Neural cell (in vitro differentiated cells): ENCODE measurements at regions not wholly inside any gene's neighbourhood (a gene's known extent, or its start where the extent isn't known, plus 50 kb on each side); places are given as distances from the start of the nearest gene placed in this dataset.

ENCODE experiments used
- H2AFZ ChIP-seq: fragments of 200-600, 300-800 bp; sonication (generic), shearing (Covaris generic); 2 replicates; pipeline ENCODE4 v1.6.0; 2014; ENCODE audit warnings: low read depth, mild to moderate bottlenecking, antibody characterized with exemption, low read length, moderate library complexity
- H3F3A ChIP-seq: fragments of 200-600 bp; shearing (Covaris generic); 2 replicates; pipeline ENCODE4 v1.6.1; 2016; ENCODE audit warnings: mild to moderate bottlenecking, moderate library complexity, mixed read lengths, antibody characterized with exemption, low read length; ENCODE audit not compliant: insufficient read depth, poor library complexity, severe bottlenecking
- H3K27ac ChIP-seq: fragments of 200-600, 300-800 bp; sonication (generic), shearing (Covaris generic); 2 replicates; pipeline ENCODE4 v1.5.1; 2014; ENCODE audit warnings: mild to moderate bottlenecking, low read length, moderate library complexity
- H3K27me3 ChIP-seq: fragments of 300-800, 200-600 bp; sonication (generic), shearing (Covaris generic); 2 replicates; pipeline ENCODE4 v1.6.0; 2014; ENCODE audit warnings: mild to moderate bottlenecking, low read depth, low read length, moderate library complexity; ENCODE audit not compliant: insufficient read depth
- H3K36me3 ChIP-seq: fragments of 300-800, 200-600 bp; sonication (generic), shearing (Covaris generic); 2 replicates; pipeline ENCODE4 v1.5.1; 2014; ENCODE audit warnings: mild to moderate bottlenecking, antibody characterized with exemption, low read length, moderate library complexity; ENCODE audit not compliant: insufficient read depth
- H3K4me2 ChIP-seq: fragments of 300-800, 200-600 bp; sonication (generic), shearing (Covaris generic); 2 replicates; pipeline ENCODE4 v1.6.0; 2014; ENCODE audit warnings: mild to moderate bottlenecking, low read length
- H3K4me3 ChIP-seq: fragments of 300-800, 200-600 bp; sonication (generic), shearing (Covaris generic); 2 replicates; pipeline ENCODE4 v1.5.1; 2014; ENCODE audit warnings: mild to moderate bottlenecking, low read length, moderate library complexity
- H3K79me2 ChIP-seq: fragments of 200-600 bp; shearing (Covaris generic); replicated peaks from 2 replicates; pipeline ENCODE4 v1.6.0; 2014; ENCODE audit warnings: mild to moderate bottlenecking, low read length, moderate library complexity; ENCODE audit not compliant: insufficient read depth
- H3K9ac ChIP-seq: fragments of 300-800, 200-600 bp; sonication (generic), shearing (Covaris generic); 2 replicates; pipeline ENCODE4 v1.6.1; 2016; ENCODE audit warnings: mild to moderate bottlenecking, low read length, mixed read lengths
- H3K9me2 ChIP-seq: fragments of 200-600 bp; shearing (Covaris generic); 2 replicates; pipeline ENCODE4 v1.6.1; 2016; ENCODE audit warnings: mild to moderate bottlenecking, low read length, mixed read lengths; ENCODE audit not compliant: insufficient read depth
- H3K9me3 ChIP-seq: fragments of 200-600, 300-800 bp; sonication (generic), shearing (Covaris generic); 2 replicates; pipeline ENCODE4 v1.6.1; 2016; ENCODE audit warnings: mild to moderate bottlenecking, mixed run types, low read length, moderate library complexity, mixed read lengths
- H4K20me1 ChIP-seq: fragments of 200-600 bp; shearing (Covaris generic); 2 replicates; pipeline ENCODE4 v1.6.1; 2016; ENCODE audit warnings: mild to moderate bottlenecking, mixed run types; ENCODE audit not compliant: insufficient read depth
- EP300 ChIP-seq: fragments of 450-650 bp; conservative IDR thresholded peaks from 2 replicates; pipeline ENCODE4 v1.6.1; 2014; ENCODE audit warnings: antibody characterized with exemption, mild to moderate bottlenecking, moderate library complexity; ENCODE audit not compliant: poor library complexity, severe bottlenecking
- EZH2 ChIP-seq: fragments of 200-600, 300-800 bp; shearing (Covaris generic), sonication (generic); IDR thresholded peaks from 2 replicates; pipeline ENCODE4 v1.6.1; 2014; ENCODE audit warnings: antibody characterized with exemption, low read length, borderline replicate concordance, mild to moderate bottlenecking; ENCODE audit not compliant: insufficient read depth, poor library complexity, severe bottlenecking
- MXI1 ChIP-seq: fragments of 450-650 bp; conservative IDR thresholded peaks from 2 replicates; pipeline ENCODE4 v1.6.1; 2014; ENCODE audit warnings: antibody characterized with exemption, mild to moderate bottlenecking; ENCODE audit not compliant: poor library complexity, severe bottlenecking
- POLR2AphosphoS5 ChIP-seq: IDR thresholded peaks from 2 replicates; pipeline ENCODE4 v1.6.1; 2012
- RAD21 ChIP-seq: fragments of 450-650 bp; conservative IDR thresholded peaks from 2 replicates; pipeline ENCODE4 v1.6.1; 2014; ENCODE audit warnings: antibody characterized with exemption, mild to moderate bottlenecking, moderate library complexity
- REST ChIP-seq: IDR thresholded peaks from 2 replicates; pipeline ENCODE4 v1.6.1; 2012; ENCODE audit warnings: borderline replicate concordance
- SMC3 ChIP-seq: fragments of 450-650 bp; conservative IDR thresholded peaks from 2 replicates; pipeline ENCODE4 v1.6.1; 2014; ENCODE audit warnings: antibody characterized with exemption, mild to moderate bottlenecking, moderate library complexity; ENCODE audit not compliant: poor library complexity
- TAF1 ChIP-seq: IDR thresholded peaks from 2 replicates; pipeline ENCODE4 v1.6.1; 2012; ENCODE audit warnings: low read depth
- TF ChIP-seq, protein P1 (sequence below): fragments of 450-650 bp; IDR thresholded peaks from 2 replicates; pipeline ENCODE4 v1.5.1; 2014; ENCODE audit warnings: antibody characterized with exemption, mild to moderate bottlenecking, moderate library complexity; ENCODE audit not compliant: poor library complexity, severe bottlenecking

GRCh38 chr1:54497338-54497737, 50.7 kb upstream of the ACOT11 start:
- Histone ChIP-seq H3K36me3 (no peaks in the 10 kb centered on the region), H3K79me2 (no peaks in the 10 kb centered on the region), H3K27me3 (no peaks in the 10 kb centered on the region), H3K9me3 (no peaks in the 10 kb centered on the region), H2AFZ (no peak overlapping the region), H3K9me2 (no peaks in the 10 kb centered on the region), H3K4me3 (no peak overlapping the region), H3K4me2 (no peak overlapping the region), H3K9ac (no peak overlapping the region), H3K27ac (no peak overlapping the region), H4K20me1 (no peaks in the 10 kb centered on the region), H3F3A (no peaks in the 10 kb centered on the region)
- TF ChIP-seq EP300 (no peak), EZH2 (no peak), RAD21 (no peak), REST (no peak), POLR2AphosphoS5 (no peak), SMC3 (no peak), MXI1 (no peak), TAF1 (no peak)
- TF ChIP-seq, protein P1, sequence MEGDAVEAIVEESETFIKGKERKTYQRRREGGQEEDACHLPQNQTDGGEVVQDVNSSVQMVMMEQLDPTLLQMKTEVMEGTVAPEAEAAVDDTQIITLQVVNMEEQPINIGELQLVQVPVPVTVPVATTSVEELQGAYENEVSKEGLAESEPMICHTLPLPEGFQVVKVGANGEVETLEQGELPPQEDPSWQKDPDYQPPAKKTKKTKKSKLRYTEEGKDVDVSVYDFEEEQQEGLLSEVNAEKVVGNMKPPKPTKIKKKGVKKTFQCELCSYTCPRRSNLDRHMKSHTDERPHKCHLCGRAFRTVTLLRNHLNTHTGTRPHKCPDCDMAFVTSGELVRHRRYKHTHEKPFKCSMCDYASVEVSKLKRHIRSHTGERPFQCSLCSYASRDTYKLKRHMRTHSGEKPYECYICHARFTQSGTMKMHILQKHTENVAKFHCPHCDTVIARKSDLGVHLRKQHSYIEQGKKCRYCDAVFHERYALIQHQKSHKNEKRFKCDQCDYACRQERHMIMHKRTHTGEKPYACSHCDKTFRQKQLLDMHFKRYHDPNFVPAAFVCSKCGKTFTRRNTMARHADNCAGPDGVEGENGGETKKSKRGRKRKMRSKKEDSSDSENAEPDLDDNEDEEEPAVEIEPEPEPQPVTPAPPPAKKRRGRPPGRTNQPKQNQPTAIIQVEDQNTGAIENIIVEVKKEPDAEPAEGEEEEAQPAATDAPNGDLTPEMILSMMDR = no peak

DNA sequence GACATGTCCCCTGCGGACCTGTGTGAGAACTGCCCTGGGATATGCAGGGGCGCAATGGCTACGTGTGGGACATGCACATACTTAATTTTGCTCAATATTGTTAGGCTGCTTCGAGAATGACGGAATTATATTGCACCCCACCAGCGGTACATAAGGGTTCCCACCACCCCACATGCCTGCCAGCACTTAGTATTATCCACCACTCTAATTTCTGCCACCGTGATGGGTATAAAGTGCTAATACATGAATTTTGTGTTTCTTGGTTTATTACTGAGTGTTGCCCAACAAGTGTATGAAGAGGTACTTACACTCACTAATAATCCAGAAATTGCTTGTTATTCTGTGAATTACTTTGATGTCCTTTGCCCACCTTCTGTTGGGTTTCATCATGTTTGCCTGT, 52.1 kb upstream of the ACOT11 start:
- Histone ChIP-seq H4K20me1 (no peaks in the 10 kb centered on the region), H3K36me3 (no peaks in the 10 kb centered on the region), H3K9me2 (no peaks in the 10 kb centered on the region), H3K4me2 (no peak overlapping the region), H3K79me2 (no peaks in the 10 kb centered on the region), H3F3A (no peaks in the 10 kb centered on the region), H2AFZ (no peak overlapping the region), H3K9ac (no peak overlapping the region), H3K27me3 (no peaks in the 10 kb centered on the region), H3K9me3 (no peaks in the 10 kb centered on the region), H3K27ac (no peak overlapping the region), H3K4me3 (no peak overlapping the region)
- no peak for TF ChIP-seq EP300
- TF ChIP-seq, protein P1 = no peak
